ENCODE measurements at regions not wholly inside any gene's neighbourhood (a gene's known extent, or its start where the extent isn't known, plus 50 kb on each side); places are given as distances from the start of the nearest gene placed in this dataset.

GRCh38 chr14:49527221-49527620 lies 59.0 kb downstream of the RPS29 start:
- H3K9me3 ChIP-seq (replicated peaks in 1 of 2; ENCODE audit: control insufficient read depth in 1 of 2, insufficient read depth in 1 of 2, low read length in 2 of 2), result peaks cover 0 to 7% of the 10 kb centered on the region in 2 donors
- Mint-ChIP-seq H3K4me3 (no peak overlapping the region), H3K4me1 (no peaks in the 10 kb centered on the region), H3K27ac (no peak overlapping the region), H3K36me3 (no peaks in the 10 kb centered on the region), H3K27me3 (ENCODE audit: low read depth in 3 of 3) (peaks cover 0 to 6% (median 3%) of the 10 kb centered on the region in 3 donors), H3K9me3 (peaks cover 6 to 17% (median 10%) of the 10 kb centered on the region in 7 donors)
- no peak overlapping the region for H2AFZ ChIP-seq (ENCODE audit: insufficient read depth, low read depth, low read length, poor library complexity, severe bottlenecking)
- H3K27ac ChIP-seq (ENCODE audit: low read depth in 1 of 2, low read length in 2 of 2), result no peak overlapping the region
- WGBS (ENCODE audit: insufficient coverage), result no CpG with 5 or more reads among the region's 1 CpG
- H3K4me1 ChIP-seq (ENCODE audit: control insufficient read depth in 1 of 2, insufficient read depth in 2 of 2, low read length in 2 of 2), result no peaks in the 10 kb centered on the region
- intact Hi-C loops (cut with micrococcal nuclease), result no loop called here
- no peak overlapping the region for H3K4me3 ChIP-seq (replicated peaks in 1 of 3; ENCODE audit: low read depth in 2 of 3, low read length in 3 of 3)
- DNase-seq, result no peak
- H4K20me1 ChIP-seq (ENCODE audit: insufficient read depth, low read length), result no peaks in the 10 kb centered on the region
- no peaks in the 10 kb centered on the region for H3K79me2 ChIP-seq (ENCODE audit: insufficient read depth, low read length)
- H3K27me3 ChIP-seq (ENCODE audit: control insufficient read depth in 2 of 2, insufficient read depth in 2 of 2, low read length in 2 of 2), result no peaks in the 10 kb centered on the region
- no peak for TF ChIP-seq CTCF (IDR thresholded peaks at IDR 0.05)
- no peak overlapping the region for H3K9ac ChIP-seq (ENCODE audit: insufficient read depth, low read length, poor library complexity, severe bottlenecking)
- no peaks in the 10 kb centered on the region for H3K36me3 ChIP-seq (replicated peaks in 1 of 2; ENCODE audit: control insufficient read depth in 1 of 2, insufficient read depth in 2 of 2, low read length in 2 of 2)
- H3K4me2 ChIP-seq (replicated peaks; ENCODE audit: extremely low read depth, low read length, poor library complexity, severe bottlenecking), result no peak overlapping the region

- intact Hi-C loops (cut with micrococcal nuclease), result no loop called here
- Histone ChIP-seq H3K27me3 (ENCODE audit: control insufficient read depth in 2 of 2, insufficient read depth in 2 of 2, low read length in 2 of 2) (no peaks in the 10 kb centered on the region), H3K36me3 (replicated peaks in 1 of 2; ENCODE audit: control insufficient read depth in 1 of 2, insufficient read depth in 2 of 2, low read length in 2 of 2) (no peaks in the 10 kb centered on the region), H3K9ac (ENCODE audit: insufficient read depth, low read length, poor library complexity, severe bottlenecking) (no peak overlapping the region), H3K4me2 (replicated peaks; ENCODE audit: extremely low read depth, low read length, poor library complexity, severe bottlenecking) (no peak overlapping the region), H2AFZ (ENCODE audit: insufficient read depth, low read depth, low read length, poor library complexity, severe bottlenecking) (no peak overlapping the region), H3K79me2 (ENCODE audit: insufficient read depth, low read length) (no peaks in the 10 kb centered on the region), H4K20me1 (ENCODE audit: insufficient read depth, low read length) (no peaks in the 10 kb centered on the region), H3K9me3 (replicated peaks in 1 of 2; ENCODE audit: control insufficient read depth in 1 of 2, insufficient read depth in 1 of 2, low read length in 2 of 2) (peaks cover 0 to 7% of the 10 kb centered on the region in 2 donors), H3K27ac (ENCODE audit: low read depth in 1 of 2, low read length in 2 of 2) (no peak overlapping the region), H3K4me3 (replicated peaks in 1 of 3; ENCODE audit: low read depth in 2 of 3, low read length in 3 of 3) (no peak overlapping the region), H3K4me1 (ENCODE audit: control insufficient read depth in 1 of 2, insufficient read depth in 2 of 2, low read length in 2 of 2) (no peaks in the 10 kb centered on the region)
- no peak for TF ChIP-seq CTCF (IDR thresholded peaks at IDR 0.05)
- Mint-ChIP-seq H3K27me3 (ENCODE audit: low read depth in 3 of 3) (peaks cover 0 to 6% (median 3%) of the 10 kb centered on the region in 3 donors), H3K4me3 (no peak overlapping the region), H3K27ac (no peak overlapping the region), H3K9me3 (peaks cover 6 to 17% (median 9%) of the 10 kb centered on the region in 7 donors), H3K36me3 (no peaks in the 10 kb centered on the region), H3K4me1 (no peaks in the 10 kb centered on the region)
- DNase-seq, result no peak
Observed at GRCh38 chr14:49526101-49526500, 60.1 kb downstream of the RPS29 start.
